Left renal pelvis (tissue), 4 donors: ENCODE measurements at regions not wholly inside any gene's neighbourhood (a gene's known extent, or its start where the extent isn't known, plus 50 kb on each side); places are given as distances from the start of the nearest gene placed in this dataset.
"Not testable (repeated sequence)": the region's sequence is repeated elsewhere in the genome, so short reads cannot be mapped to it uniquely, and the experiment has no call there.

Source experiments
- DNase-seq, 4 donors: peaks; one replicate each; pipeline ENCODE4 v3.0.0-alpha.2; 2013; ENCODE audit warnings: low read depth in 4 of 4, low spot score in 3 of 4

- DNase-seq, result no peak
Measured at GRCh38 chr1:232364654-232365382, 265.1 kb downstream of the SIPA1L2 start.

- no peak for DNase-seq
Measured at GRCh38 chr1:232363008-232363407, 266.9 kb downstream of the SIPA1L2 start.

GRCh38 chr1:232357416-232357815 lies 272.5 kb downstream of the SIPA1L2 start:
- no peak for DNase-seq

- no peak for DNase-seq
Measured at GRCh38 chr1:232355162-232356006, 274.5 kb downstream of the SIPA1L2 start.

GRCh38 chr1:232353001-232353400 lies 276.9 kb downstream of the SIPA1L2 start:
- DNase-seq, result peak in 2 of 4 donors; percentile 6 to 12

GRCh38 chr1:232352366-232352765 lies 277.6 kb downstream of the SIPA1L2 start:
- no peak for DNase-seq

GRCh38 chr1:232351335-232351734 lies 278.6 kb downstream of the SIPA1L2 start:
- DNase-seq, result no peak

GRCh38 chr1:232346844-232347243 lies 283.1 kb downstream of the SIPA1L2 start:
- DNase-seq, result no peak

- no peak for DNase-seq
Measured at GRCh38 chr1:232344791-232345399, 285.0 kb downstream of the SIPA1L2 start.

- not testable (repeated sequence) for DNase-seq
Measured at GRCh38 chr1:232344186-232344585, 285.7 kb downstream of the SIPA1L2 start.

GRCh38 chr1:232340446-232340845 lies 289.5 kb downstream of the SIPA1L2 start:
- DNase-seq, result no peak

- DNase-seq, result no peak
Measured at GRCh38 chr1:232339073-232339472, 290.9 kb downstream of the SIPA1L2 start.

GRCh38 chr1:232335741-232336293 lies 294.1 kb downstream of the SIPA1L2 start:
- no peak for DNase-seq

GRCh38 chr1:232335261-232335660 lies 294.7 kb downstream of the SIPA1L2 start:
- no peak for DNase-seq

GRCh38 chr1:232334811-232335210 lies 295.1 kb downstream of the SIPA1L2 start:
- DNase-seq, result no peak

GRCh38 chr1:232334246-232334645 lies 295.7 kb downstream of the SIPA1L2 start:
- no peak for DNase-seq

GRCh38 chr1:232333419-232333767 lies 296.5 kb downstream of the SIPA1L2 start:
- no peak for DNase-seq

GRCh38 chr1:232332710-232333418 lies 297.1 kb downstream of the SIPA1L2 start:
- DNase-seq, result not testable (repeated sequence)

- DNase-seq, result no peak
Measured at GRCh38 chr1:232329103-232329813, 300.7 kb downstream of the SIPA1L2 start.
